ENCODE measurements at regions not wholly inside any gene's neighbourhood (a gene's known extent, or its start where the extent isn't known, plus 50 kb on each side); places are given as distances from the start of the nearest gene placed in this dataset.

DNA sequence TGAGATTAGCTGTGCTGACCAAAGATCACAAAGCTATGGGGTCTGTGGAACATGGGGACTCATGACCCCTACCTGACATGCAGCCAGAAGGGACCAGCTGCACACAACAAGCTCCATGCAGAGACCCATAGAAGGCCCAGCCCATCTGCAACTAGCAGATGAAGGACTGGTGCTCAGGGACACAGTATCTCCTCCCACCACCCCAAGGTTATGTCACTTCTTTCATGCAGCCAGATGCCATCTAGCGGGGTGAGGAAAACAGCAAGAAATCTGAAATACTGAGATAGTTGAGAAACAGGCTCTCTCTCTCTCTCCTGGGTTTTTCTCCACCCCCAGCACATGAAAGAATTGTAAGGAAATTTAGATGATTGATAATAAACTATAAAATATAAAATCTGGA, 161.3 kb upstream of the DAPK1 start:
- Histone ChIP-seq H3K14ac (ENCODE audit: insufficient read depth, low read length) (no peak overlapping the region), H3T11ph (ENCODE audit: low read length) (no peak overlapping the region), H2BK15ac (ENCODE audit: low read depth, low read length) (no peak overlapping the region), H3K9me3 (ENCODE audit: control insufficient read depth, low read depth, low read length) (peaks cover 6% of the 10 kb centered on the region), H4K91ac (ENCODE audit: insufficient read length, low read depth, low read length) (no peak overlapping the region), H2BK120ac (ENCODE audit: low read depth, low read length, poor library complexity, severe bottlenecking) (no peak overlapping the region), H3K4me1 (ENCODE audit: insufficient read depth, low read length) (peaks cover 3% of the 10 kb centered on the region; the same call in 1 of the 2 replicates), H4K8ac (replicated peaks; ENCODE audit: insufficient read length, low read depth, low read length) (no peak overlapping the region), H3K23ac (ENCODE audit: insufficient read length, low read depth, low read length) (no peak overlapping the region), H4K5ac (ENCODE audit: insufficient read length, low read depth, low read length) (no peak overlapping the region), H2BK5ac (ENCODE audit: insufficient read length, low read length) (no peak overlapping the region), H3K4me2 (ENCODE audit: insufficient read depth, insufficient read length, low read length) (no peak overlapping the region), H3K79me2 (ENCODE audit: insufficient read depth, low read length) (no peaks in the 10 kb centered on the region; the same call in 1 of the 2 replicates), H4K20me1 (ENCODE audit: control insufficient read depth, insufficient read depth, insufficient read length) (no peaks in the 10 kb centered on the region), H3K4ac (ENCODE audit: low read depth, low read length) (no peak overlapping the region), H3K23me2 (ENCODE audit: insufficient read length, low read depth, low read length, poor library complexity, severe bottlenecking) (peaks cover 14% of the 10 kb centered on the region), H3K27ac (ENCODE audit: insufficient read length, low read depth, low read length) (no peak overlapping the region), H2AK5ac (ENCODE audit: insufficient read length, low read length) (no peak overlapping the region), H3K18ac (ENCODE audit: insufficient read length, low read depth, low read length) (no peak overlapping the region), H2BK12ac (ENCODE audit: insufficient read length, low read depth, low read length) (no peak overlapping the region), H2AFZ (ENCODE audit: low read length) (no peak overlapping the region), H3K27me3 (ENCODE audit: insufficient read depth, low read length) (no peaks in the 10 kb centered on the region), H2BK20ac (ENCODE audit: low read depth, low read length, poor library complexity, severe bottlenecking) (no peak overlapping the region), H3K56ac (ENCODE audit: insufficient read length, low read depth, low read length) (no peak overlapping the region), H3K9ac (ENCODE audit: extremely low read depth, insufficient read length, low read length) (no peak overlapping the region), H3K79me1 (ENCODE audit: insufficient read depth, low read depth, low read length, poor library complexity, severe bottlenecking) (no peaks in the 10 kb centered on the region)
- Mint-ChIP-seq H3K4me3 (no peak overlapping the region), H3K4me1 (peaks cover 32% of the 10 kb centered on the region in 2 experiments), H3K27ac (no peak overlapping the region), H3K27me3 (ENCODE audit: low read depth) (no peaks in the 10 kb centered on the region; the same call in none of the 2 replicates), H3K36me3 (ENCODE audit: insufficient read depth in 1 of 3, low read depth in 3 of 3) (peaks cover 0 to 7% (median 5%) of the 10 kb centered on the region in 3 experiments; a peak in 5 of 7 replicates), H3K9me3 (peaks cover 7 to 14% of the 10 kb centered on the region in 2 experiments)
- no peak for DNase-seq
- TF ChIP-seq CTCF (conservative IDR thresholded peaks at IDR 0.05), result no peak
- no CpG with 5 or more reads among the region's 1 CpG for WGBS (ENCODE audit: extremely low coverage, insufficient read length, low lambda C conversion rate)
